ACC112 (cell line): ENCODE measurements at regions not wholly inside any gene's neighbourhood (a gene's known extent, or its start where the extent isn't known, plus 50 kb on each side); places are given as distances from the start of the nearest gene placed in this dataset.
"Not testable (repeated sequence)": the region's sequence is repeated elsewhere in the genome, so short reads cannot be mapped to it uniquely, and the experiment has no call there.

Experiments
- H2AFZ ChIP-seq: fragments of 200-600 bp; sonication (generic); one replicate; pipeline ENCODE4 v1.6.0; 2017; ENCODE audit warnings: antibody characterized with exemption, low read length; ENCODE audit not compliant: unreplicated experiment
- H3K27ac ChIP-seq: fragments of 200-600 bp; sonication (generic); 2 replicates; pipeline ENCODE4 v1.5.1; 2014; ENCODE audit warnings: low read depth, mild to moderate bottlenecking, antibody characterized with exemption, low read length, moderate library complexity
- H3K27me3 ChIP-seq: fragments of 200-600 bp; sonication (generic); 2 replicates; pipeline ENCODE4 v1.6.1; 2014; ENCODE audit warnings: mild to moderate bottlenecking, antibody characterized with exemption, low read length, moderate library complexity, mixed read lengths; ENCODE audit not compliant: insufficient read depth
- H3K36me3 ChIP-seq: fragments of 200-600 bp; sonication (generic); 2 replicates; pipeline ENCODE4 v1.6.1; 2016; ENCODE audit warnings: mild to moderate bottlenecking, antibody characterized with exemption, low read length, moderate library complexity, mixed read lengths; ENCODE audit not compliant: insufficient read depth
- H3K4me1 ChIP-seq: fragments of 200-600 bp; sonication (generic); one replicate; pipeline ENCODE4 v1.6.1; 2016; ENCODE audit warnings: low read length, mixed read lengths; ENCODE audit not compliant: insufficient read depth, unreplicated experiment, control insufficient read depth
- H3K4me3 ChIP-seq: fragments of 200-600 bp; sonication (generic); 2 replicates; pipeline ENCODE4 v1.5.1; 2014; ENCODE audit warnings: mild to moderate bottlenecking, low read depth, low read length
- H3K79me2 ChIP-seq: fragments of 200-600 bp; sonication (generic); one replicate; pipeline ENCODE4 v1.6.0; 2016; ENCODE audit warnings: low read length; ENCODE audit not compliant: control insufficient read depth, unreplicated experiment, insufficient read depth

- peak overlapping the region; percentile 18 for H2AFZ ChIP-seq
- no peaks in the 10 kb centered on the region for H3K36me3 ChIP-seq
- H3K4me3 ChIP-seq, result no peak overlapping the region
- no peak overlapping the region for H3K27ac ChIP-seq
- H3K4me1 ChIP-seq, result peaks cover 4% of the 10 kb centered on the region
- H3K79me2 ChIP-seq, result no peaks in the 10 kb centered on the region
- no peaks in the 10 kb centered on the region for H3K27me3 ChIP-seq
These were observed 710.4 kb downstream of the RNF144A start for GRCh38 chr2:7627583-7627982.

- H3K36me3 ChIP-seq, result no peaks in the 10 kb centered on the region
- H3K27ac ChIP-seq, result no peak overlapping the region
- H3K4me3 ChIP-seq, result no peak overlapping the region
- peaks cover 4% of the 10 kb centered on the region for H3K4me1 ChIP-seq
- no peaks in the 10 kb centered on the region for H3K79me2 ChIP-seq
- H2AFZ ChIP-seq, result no peak overlapping the region
- H3K27me3 ChIP-seq, result no peaks in the 10 kb centered on the region
These were observed 715.2 kb downstream of the RNF144A start for GRCh38 chr2:7632420-7632819.

GRCh38 chr2:7633566-7634153 is 716.4 kb downstream of the RNF144A start:
- Histone ChIP-seq H3K27me3 (no peaks in the 10 kb centered on the region), H3K79me2 (no peaks in the 10 kb centered on the region), H3K4me3 (no peak overlapping the region), H3K4me1 (no peaks in the 10 kb centered on the region), H3K27ac (no peak overlapping the region), H2AFZ (no peak overlapping the region), H3K36me3 (no peaks in the 10 kb centered on the region)

GRCh38 chr2:7634409-7634808 is 717.2 kb downstream of the RNF144A start:
- no peaks in the 10 kb centered on the region for H3K4me1 ChIP-seq
- no peak overlapping the region for H2AFZ ChIP-seq
- no peak overlapping the region for H3K27ac ChIP-seq

GRCh38 chr2:7639476-7639875 is 722.3 kb downstream of the RNF144A start:
- no peaks in the 10 kb centered on the region for H3K36me3 ChIP-seq
- no peak overlapping the region for H3K4me3 ChIP-seq
- H3K79me2 ChIP-seq, result no peaks in the 10 kb centered on the region
- H3K27me3 ChIP-seq, result no peaks in the 10 kb centered on the region
- H3K4me1 ChIP-seq, result no peaks in the 10 kb centered on the region
- no peak overlapping the region for H3K27ac ChIP-seq
- no peak overlapping the region for H2AFZ ChIP-seq

More at GRCh38 chr2:7634409-7634808, 717.2 kb downstream of the RNF144A start:
- Histone ChIP-seq H3K4me3 (no peak overlapping the region), H3K79me2 (no peaks in the 10 kb centered on the region), H3K36me3 (no peaks in the 10 kb centered on the region), H3K27me3 (no peaks in the 10 kb centered on the region)

GRCh38 chr2:7641272-7641671 is 724.1 kb downstream of the RNF144A start:
- H3K27me3 ChIP-seq, H2AFZ ChIP-seq, H3K4me1 ChIP-seq, H3K36me3 ChIP-seq, H3K27ac ChIP-seq, H3K79me2 ChIP-seq, H3K4me3 ChIP-seq: not testable (repeated sequence)

- no peak overlapping the region for H3K27ac ChIP-seq
- H2AFZ ChIP-seq, result no peak overlapping the region
- no peak overlapping the region for H3K4me3 ChIP-seq
- no peaks in the 10 kb centered on the region for H3K79me2 ChIP-seq
- no peaks in the 10 kb centered on the region for H3K36me3 ChIP-seq
- H3K27me3 ChIP-seq, result no peaks in the 10 kb centered on the region
- H3K4me1 ChIP-seq, result no peaks in the 10 kb centered on the region
These were observed 728.8 kb downstream of the RNF144A start for GRCh38 chr2:7646024-7646423.

- Histone ChIP-seq H3K36me3 (no peaks in the 10 kb centered on the region), H3K27ac (no peak overlapping the region), H3K4me1 (no peaks in the 10 kb centered on the region), H3K79me2 (no peaks in the 10 kb centered on the region), H2AFZ (no peak overlapping the region), H3K4me3 (no peak overlapping the region), H3K27me3 (no peaks in the 10 kb centered on the region)
These were observed 729.4 kb downstream of the RNF144A start for GRCh38 chr2:7646661-7647060.

- Histone ChIP-seq H3K36me3 (no peaks in the 10 kb centered on the region), H3K79me2 (no peaks in the 10 kb centered on the region), H3K27ac (no peak overlapping the region), H2AFZ (no peak overlapping the region), H3K27me3 (no peaks in the 10 kb centered on the region), H3K4me1 (no peaks in the 10 kb centered on the region), H3K4me3 (no peak overlapping the region)
These were observed 731.1 kb downstream of the RNF144A start for GRCh38 chr2:7648221-7648795.

- no peak overlapping the region for H3K4me3 ChIP-seq
- no peaks in the 10 kb centered on the region for H3K27me3 ChIP-seq
- no peak overlapping the region for H2AFZ ChIP-seq
- no peaks in the 10 kb centered on the region for H3K36me3 ChIP-seq
- no peak overlapping the region for H3K27ac ChIP-seq
- H3K4me1 ChIP-seq, result no peaks in the 10 kb centered on the region
- H3K79me2 ChIP-seq, result no peaks in the 10 kb centered on the region
These were observed 732.4 kb downstream of the RNF144A start for GRCh38 chr2:7649461-7650228.

- H3K27ac ChIP-seq, result no peak overlapping the region
- no peaks in the 10 kb centered on the region for H3K79me2 ChIP-seq
- H3K36me3 ChIP-seq, result no peaks in the 10 kb centered on the region
- H3K4me3 ChIP-seq, result no peak overlapping the region
- H3K27me3 ChIP-seq, result no peaks in the 10 kb centered on the region
- no peak overlapping the region for H2AFZ ChIP-seq
- no peaks in the 10 kb centered on the region for H3K4me1 ChIP-seq
These were observed 736.4 kb downstream of the RNF144A start for GRCh38 chr2:7653617-7654016.
